22Rv1 (cell line): ENCODE measurements at regions not wholly inside any gene's neighbourhood (a gene's known extent, or its start where the extent isn't known, plus 50 kb on each side); places are given as distances from the start of the nearest gene placed in this dataset.

Experiments
- ZFX ChIP-seq: fragments of 450-650 bp; IDR thresholded peaks from 2 replicates; pipeline ENCODE4 v1.6.1; 2017; ENCODE audit warnings: antibody characterized with exemption, borderline replicate concordance
- TF ChIP-seq, protein P1 (sequence below): fragments of 450-650 bp; IDR thresholded peaks from 2 replicates; pipeline ENCODE4 v1.5.1; 2017; ENCODE audit warnings: mild to moderate bottlenecking

DNA sequence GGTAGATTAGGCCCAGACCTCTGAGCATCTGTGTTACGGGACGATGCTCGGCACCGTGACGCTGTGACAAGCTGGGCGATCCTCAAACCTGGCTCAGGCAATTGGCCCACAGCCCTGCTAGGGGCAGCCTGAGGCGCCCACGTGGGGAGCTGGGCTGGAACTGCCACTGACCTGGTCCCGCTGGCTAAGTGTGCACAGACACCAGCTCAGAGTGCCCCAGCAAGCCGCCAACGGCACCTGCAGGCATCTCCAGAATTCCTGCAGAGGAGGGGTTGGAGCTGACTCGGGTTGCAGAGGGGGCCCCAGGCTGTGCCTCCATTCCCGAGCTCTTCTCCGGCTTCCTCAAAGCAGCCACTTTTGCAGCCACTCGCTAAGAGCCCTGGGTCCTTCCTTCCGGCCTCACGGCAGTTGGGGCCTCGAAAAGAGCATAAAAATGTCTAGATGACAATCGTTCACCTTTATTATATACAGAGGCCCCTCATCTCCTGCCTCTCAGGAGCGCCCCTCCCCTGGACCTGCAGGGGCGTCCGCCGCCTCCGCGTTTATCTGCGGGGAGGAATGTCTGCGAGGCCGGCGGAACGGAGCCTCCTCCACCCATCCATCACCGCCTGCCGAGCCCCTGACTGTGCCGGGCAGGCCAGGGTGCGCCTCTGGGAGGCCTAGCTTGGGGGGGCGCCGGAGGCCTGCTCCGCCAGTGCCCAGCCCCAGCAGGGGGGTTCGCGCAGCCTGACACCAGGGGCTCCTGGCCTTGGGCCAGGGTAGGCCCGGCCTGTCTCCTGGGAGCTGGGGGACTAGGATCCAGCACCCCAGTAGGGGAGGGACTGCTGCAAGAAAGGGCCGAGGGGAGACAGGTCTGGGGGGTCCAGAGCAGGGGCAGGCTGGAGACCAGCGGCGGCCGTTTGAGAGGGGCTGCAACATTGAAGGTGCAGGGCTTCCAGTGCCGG lies 144.9 kb downstream of the BARX1 start:
- TF ChIP-seq, protein P1, sequence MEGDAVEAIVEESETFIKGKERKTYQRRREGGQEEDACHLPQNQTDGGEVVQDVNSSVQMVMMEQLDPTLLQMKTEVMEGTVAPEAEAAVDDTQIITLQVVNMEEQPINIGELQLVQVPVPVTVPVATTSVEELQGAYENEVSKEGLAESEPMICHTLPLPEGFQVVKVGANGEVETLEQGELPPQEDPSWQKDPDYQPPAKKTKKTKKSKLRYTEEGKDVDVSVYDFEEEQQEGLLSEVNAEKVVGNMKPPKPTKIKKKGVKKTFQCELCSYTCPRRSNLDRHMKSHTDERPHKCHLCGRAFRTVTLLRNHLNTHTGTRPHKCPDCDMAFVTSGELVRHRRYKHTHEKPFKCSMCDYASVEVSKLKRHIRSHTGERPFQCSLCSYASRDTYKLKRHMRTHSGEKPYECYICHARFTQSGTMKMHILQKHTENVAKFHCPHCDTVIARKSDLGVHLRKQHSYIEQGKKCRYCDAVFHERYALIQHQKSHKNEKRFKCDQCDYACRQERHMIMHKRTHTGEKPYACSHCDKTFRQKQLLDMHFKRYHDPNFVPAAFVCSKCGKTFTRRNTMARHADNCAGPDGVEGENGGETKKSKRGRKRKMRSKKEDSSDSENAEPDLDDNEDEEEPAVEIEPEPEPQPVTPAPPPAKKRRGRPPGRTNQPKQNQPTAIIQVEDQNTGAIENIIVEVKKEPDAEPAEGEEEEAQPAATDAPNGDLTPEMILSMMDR: no peak
- TF ChIP-seq ZFX: no peak
